ENCODE measurements at regions not wholly inside any gene's neighbourhood (a gene's known extent, or its start where the extent isn't known, plus 50 kb on each side); places are given as distances from the start of the nearest gene placed in this dataset.
"Not testable (repeated sequence)": the region's sequence is repeated elsewhere in the genome, so short reads cannot be mapped to it uniquely, and the experiment has no call there.

GRCh38 chr13:80062416-80062815 lies 278.5 kb downstream of the SPRY2 start:
- TF ChIP-seq, protein P1, sequence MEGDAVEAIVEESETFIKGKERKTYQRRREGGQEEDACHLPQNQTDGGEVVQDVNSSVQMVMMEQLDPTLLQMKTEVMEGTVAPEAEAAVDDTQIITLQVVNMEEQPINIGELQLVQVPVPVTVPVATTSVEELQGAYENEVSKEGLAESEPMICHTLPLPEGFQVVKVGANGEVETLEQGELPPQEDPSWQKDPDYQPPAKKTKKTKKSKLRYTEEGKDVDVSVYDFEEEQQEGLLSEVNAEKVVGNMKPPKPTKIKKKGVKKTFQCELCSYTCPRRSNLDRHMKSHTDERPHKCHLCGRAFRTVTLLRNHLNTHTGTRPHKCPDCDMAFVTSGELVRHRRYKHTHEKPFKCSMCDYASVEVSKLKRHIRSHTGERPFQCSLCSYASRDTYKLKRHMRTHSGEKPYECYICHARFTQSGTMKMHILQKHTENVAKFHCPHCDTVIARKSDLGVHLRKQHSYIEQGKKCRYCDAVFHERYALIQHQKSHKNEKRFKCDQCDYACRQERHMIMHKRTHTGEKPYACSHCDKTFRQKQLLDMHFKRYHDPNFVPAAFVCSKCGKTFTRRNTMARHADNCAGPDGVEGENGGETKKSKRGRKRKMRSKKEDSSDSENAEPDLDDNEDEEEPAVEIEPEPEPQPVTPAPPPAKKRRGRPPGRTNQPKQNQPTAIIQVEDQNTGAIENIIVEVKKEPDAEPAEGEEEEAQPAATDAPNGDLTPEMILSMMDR (IDR thresholded peaks at IDR 0.05), result not testable (repeated sequence)
- not testable (repeated sequence) for TF ChIP-seq POLR2A (IDR thresholded peaks at IDR 0.05)

Measured in transverse colon (tissue), 3 donors.